ENCODE measurements at regions not wholly inside any gene's neighbourhood (a gene's known extent, or its start where the extent isn't known, plus 50 kb on each side); places are given as distances from the start of the nearest gene placed in this dataset.
"Not testable (repeated sequence)": the region's sequence is repeated elsewhere in the genome, so short reads cannot be mapped to it uniquely, and the experiment has no call there.

DNA sequence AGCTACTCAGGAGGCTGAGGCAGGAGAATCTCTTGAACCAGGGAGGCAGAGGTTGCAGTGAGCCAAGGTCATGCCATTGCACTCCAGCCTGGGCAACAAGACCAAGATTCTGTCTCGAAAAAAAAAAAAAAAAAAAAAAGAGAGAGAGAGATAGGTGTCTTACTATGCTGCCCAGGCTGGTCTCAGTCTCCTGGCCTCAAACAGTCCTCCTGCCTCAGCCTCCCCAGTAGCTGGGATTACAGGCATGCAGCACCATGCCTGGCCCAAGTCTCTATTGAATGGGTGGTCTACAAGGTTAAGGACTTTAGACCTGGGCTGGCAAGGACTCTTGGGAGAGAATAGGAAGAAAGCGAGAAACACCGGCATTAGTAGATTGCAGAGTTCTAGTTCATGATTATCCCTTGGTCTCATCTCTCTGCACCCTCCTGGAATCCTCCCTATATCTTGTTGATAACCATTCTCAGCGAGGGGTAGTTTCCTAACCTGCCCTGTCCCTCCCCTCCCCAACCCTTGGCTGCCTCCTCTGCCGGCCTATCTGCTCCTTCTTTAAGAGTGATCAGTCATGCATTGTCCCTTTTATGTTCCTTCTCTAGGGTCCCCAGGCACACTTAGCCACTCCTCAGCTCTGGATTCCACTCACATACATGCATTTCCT is 128.1 kb upstream of the MAP1LC3B2 start:
- DNase-seq (ENCODE audit: low read depth) = no peak

DNA sequence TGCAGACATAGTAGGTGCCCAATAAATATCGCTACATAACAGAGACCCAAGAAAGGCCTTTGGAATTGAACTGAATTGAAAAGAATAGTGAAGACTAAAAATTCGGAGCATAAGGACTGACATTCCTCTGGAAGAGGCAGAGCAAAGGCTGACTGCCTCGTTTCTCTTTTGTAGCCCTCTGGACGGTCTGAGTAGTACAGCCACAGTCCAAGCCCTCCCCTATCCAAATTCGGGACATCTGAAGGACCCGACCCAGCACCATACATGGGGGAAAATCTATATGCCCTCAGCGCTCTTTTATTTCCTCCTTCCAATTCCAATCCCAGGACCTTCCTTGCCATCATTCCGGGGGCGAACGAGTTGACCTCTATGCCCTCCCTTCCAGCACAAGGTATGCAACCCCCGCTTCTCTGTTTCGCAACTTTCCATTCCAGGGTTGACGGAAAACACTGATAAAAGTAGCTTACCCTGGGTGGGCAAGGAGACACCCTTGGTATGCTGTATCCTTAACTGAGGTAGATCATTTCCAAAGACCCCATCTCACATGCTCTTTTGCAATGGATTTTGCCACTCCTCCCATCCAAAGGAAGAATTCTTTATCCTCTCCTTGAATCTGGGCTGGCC is 127.4 kb upstream of the MAP1LC3B2 start:
- DNase-seq (ENCODE audit: low read depth) = no peak

GRCh38 chr12:116432314-116432750 is 126.8 kb upstream of the MAP1LC3B2 start:
- no peak for DNase-seq (ENCODE audit: low read depth)

GRCh38 chr12:116433249-116433648 is 125.9 kb upstream of the MAP1LC3B2 start:
- DNase-seq (ENCODE audit: low read depth) = no peak

DNA sequence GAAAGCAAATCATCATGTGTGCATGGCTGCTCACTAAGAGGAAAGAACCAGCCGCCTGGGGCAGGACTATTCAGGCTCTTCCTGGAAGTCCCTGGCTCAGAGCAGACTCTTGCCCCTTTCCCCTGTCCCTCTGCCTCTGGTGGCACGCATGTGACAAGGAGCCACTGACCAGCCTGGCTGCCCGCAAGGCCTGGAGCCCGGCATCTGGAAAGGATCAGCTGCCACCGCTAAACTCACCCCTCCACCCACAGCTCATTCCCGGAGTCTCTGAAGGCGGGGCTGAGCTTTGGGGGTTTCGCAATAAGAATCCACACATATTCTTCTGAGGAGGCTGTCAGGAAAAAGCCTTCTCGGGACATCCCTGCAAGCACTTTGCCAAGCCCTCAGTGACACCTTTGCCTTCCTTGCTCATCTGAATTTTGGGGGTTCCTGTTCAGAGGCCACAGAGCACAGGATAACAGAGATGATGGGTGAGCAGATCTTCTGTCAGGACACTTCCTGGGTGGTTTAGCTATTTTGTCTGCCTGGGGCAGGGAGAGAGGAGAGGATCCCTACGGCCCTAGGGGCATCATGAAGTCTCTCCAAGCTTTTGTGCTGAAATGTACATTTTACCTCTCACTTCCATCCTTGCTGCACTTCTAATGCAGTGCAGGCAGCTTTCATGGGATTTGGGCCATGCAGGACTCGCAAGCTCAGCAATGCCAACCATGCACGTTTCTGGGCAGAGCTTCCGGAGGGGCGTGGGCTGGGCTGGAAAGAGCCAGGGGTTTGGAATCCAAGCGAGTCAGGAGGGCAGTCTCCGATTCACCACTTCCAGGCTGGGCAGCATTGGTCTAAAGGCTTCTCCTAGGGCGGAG is 124.8 kb upstream of the MAP1LC3B2 start:
- DNase-seq (ENCODE audit: low read depth) = peak; percentile 21

- no peak for DNase-seq (ENCODE audit: low read depth)
Observed at GRCh38 chr12:116435984-116436383, 123.2 kb upstream of the MAP1LC3B2 start.

- no peak for DNase-seq (ENCODE audit: low read depth)
Observed at GRCh38 chr12:116436561-116437249, 122.5 kb upstream of the MAP1LC3B2 start.

- no peak for DNase-seq (ENCODE audit: low read depth)
Observed at GRCh38 chr12:116441292-116441691, 117.9 kb upstream of the MAP1LC3B2 start.

DNA sequence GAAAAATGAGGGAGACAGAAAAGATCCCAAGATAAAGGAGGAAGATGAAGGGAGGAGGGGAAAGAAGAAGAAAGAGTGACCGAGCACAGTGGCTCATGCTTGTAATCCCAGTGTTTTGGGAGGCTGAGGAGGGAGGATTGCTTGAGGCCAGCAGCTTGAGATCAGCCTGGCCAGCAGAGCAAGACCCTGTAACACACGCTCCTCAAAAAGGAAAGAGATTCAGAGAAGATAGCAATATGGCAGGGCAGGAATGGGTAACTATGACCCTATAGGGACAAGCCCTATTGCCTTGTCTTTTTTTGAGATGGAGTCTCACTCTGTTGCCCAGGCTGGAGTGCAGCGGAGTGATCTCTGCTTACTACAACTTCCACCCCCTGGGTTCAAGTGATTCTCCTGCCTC is 116.9 kb upstream of the MAP1LC3B2 start:
- no peak for DNase-seq (ENCODE audit: low read depth)

DNA sequence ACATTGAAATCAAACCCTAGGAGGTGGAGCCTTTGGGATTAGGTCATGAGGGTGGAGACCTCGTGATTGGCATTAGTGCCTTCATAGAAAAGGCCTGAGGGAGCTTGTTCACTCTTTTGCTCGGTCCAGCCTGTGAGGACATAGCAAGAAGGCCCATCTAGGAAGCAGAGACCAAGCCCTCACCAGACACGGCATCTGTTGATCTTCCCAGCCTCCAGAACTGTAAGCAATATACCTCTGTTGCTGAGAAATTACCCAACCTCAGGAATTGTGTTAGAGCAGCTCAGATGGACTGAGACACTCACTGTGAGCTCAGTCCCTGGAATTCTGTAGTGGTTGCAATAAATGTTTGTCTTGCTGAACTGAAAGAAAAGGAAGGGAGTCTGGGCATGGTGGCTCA is 116.2 kb upstream of the MAP1LC3B2 start:
- no peak for DNase-seq (ENCODE audit: low read depth)

GRCh38 chr12:116443821-116444589 is 115.2 kb upstream of the MAP1LC3B2 start:
- no peak for DNase-seq (ENCODE audit: low read depth)

DNA sequence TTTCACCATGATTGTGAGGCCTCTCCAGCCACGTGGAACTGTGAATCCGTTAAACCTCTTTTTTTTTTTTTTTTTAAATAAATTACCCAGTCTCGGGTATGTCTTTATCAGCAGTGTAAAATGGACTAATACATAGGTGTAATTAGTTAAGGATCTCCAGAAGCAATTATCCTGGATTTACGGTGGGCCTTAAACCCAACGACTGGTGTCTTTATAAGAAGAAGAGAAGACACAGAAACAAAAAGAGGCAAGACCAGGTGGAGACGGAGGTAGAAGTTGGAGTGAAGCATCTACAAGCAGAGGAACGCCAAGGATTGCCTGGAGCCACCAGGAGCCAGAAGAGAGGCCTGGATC is 114.6 kb upstream of the MAP1LC3B2 start:
- DNase-seq (ENCODE audit: low read depth) = no peak

- no peak for DNase-seq (ENCODE audit: low read depth)
Observed at GRCh38 chr12:116448165-116448739, 110.9 kb upstream of the MAP1LC3B2 start.

- no peak for DNase-seq (ENCODE audit: low read depth)
Observed at GRCh38 chr12:116450406-116450910, 108.7 kb upstream of the MAP1LC3B2 start.

DNA sequence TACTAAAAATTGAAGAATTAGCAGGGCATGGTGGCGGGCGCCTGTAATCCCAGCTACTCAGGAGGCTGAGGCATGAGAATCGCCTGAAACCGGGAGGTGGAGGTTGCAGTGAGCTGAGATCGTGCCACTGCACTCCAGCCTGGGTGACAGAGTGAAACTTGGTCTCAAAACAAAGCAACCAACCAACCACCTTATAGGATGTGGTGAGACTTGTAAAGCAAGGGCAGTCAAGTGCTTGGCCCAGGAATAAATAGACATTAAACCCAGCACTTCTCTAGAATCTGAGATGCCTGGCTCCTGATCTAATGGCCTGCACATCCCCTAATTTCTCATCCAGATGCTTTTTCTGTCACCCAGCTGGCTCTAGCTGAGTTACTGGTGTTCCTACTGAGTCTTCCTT is 106.2 kb upstream of the MAP1LC3B2 start:
- DNase-seq (ENCODE audit: low read depth) = not testable (repeated sequence)

GRCh38 chr12:116453631-116454030 is 105.5 kb upstream of the MAP1LC3B2 start:
- no peak for DNase-seq (ENCODE audit: low read depth)

DNA sequence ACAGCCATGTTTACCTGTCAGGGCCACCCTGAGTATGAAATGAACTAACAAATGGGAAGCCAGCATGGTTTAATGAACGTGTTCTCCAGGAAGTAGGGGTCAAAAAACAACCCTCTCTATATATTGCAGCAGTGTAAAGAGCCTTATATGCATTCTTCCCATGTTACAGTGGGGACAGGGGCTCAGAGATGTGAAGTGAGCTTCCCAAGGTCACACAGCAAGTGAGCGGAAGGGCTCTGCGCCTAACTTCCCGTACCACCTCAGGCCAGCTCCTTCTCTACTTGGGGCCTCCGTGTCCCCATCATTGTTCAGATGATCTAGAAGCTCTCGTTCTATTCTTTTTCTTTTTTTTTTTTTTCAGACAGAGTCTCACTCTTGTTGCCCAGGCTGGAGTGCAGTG is 105.1 kb upstream of the MAP1LC3B2 start:
- no peak for DNase-seq (ENCODE audit: low read depth)

GRCh38 chr12:116454950-116455447 is 104.2 kb upstream of the MAP1LC3B2 start:
- DNase-seq (ENCODE audit: low read depth) = no peak

GRCh38 chr12:116455540-116456329 is 103.4 kb upstream of the MAP1LC3B2 start:
- DNase-seq (ENCODE audit: low read depth) = no peak
